ENCODE measurements at regions not wholly inside any gene's neighbourhood (a gene's known extent, or its start where the extent isn't known, plus 50 kb on each side); places are given as distances from the start of the nearest gene placed in this dataset.
A peak's percentile ranks its signal among the peaks of the same experiment; 100 is the strongest.

DNA sequence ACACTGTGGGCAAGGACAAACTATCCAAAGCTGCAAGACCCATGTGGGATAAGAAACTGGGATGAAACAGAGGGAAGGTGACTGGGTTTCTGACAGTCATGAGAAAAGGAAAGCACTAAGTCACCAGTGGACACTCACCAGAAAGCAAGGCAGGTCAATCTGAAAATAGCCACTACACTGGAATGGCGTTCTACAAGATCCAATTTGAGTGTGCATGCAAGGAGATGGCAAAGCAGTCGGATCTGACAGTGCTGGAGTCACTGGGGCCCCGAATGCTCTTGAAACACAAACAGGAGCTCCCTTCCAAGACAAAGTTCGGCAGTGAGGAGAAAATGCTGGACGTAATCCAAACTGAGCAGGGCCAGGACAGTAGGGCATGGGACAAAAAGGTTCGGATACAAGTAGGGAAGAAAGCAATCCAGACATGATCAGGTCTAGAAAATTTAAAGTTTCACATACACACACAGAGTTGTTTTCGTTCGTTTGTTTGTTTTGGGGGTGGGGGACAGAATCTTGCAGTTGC is 95.5 kb downstream of the EOMES start:
- Histone ChIP-seq H3K9me3 (no peaks in the 10 kb centered on the region), H3K27ac (no peak overlapping the region), H3K4me1 (no peaks in the 10 kb centered on the region), H3K36me3 (ENCODE audit: insufficient read depth in 1 of 2, low read depth in 1 of 2) (no peaks in the 10 kb centered on the region), H3K4me3 (no peak overlapping the region), H3K27me3 (ENCODE audit: insufficient read depth in 3 of 3, low read length in 2 of 3) (no peaks in the 10 kb centered on the region)
- DNase-seq (no peak), ATAC-seq (no peak)
- WGBS, 3 donors, result 42 to 46% (median 43%) methylated on average over 8 of the region's 8 CpGs
- TF ChIP-seq, protein P1, sequence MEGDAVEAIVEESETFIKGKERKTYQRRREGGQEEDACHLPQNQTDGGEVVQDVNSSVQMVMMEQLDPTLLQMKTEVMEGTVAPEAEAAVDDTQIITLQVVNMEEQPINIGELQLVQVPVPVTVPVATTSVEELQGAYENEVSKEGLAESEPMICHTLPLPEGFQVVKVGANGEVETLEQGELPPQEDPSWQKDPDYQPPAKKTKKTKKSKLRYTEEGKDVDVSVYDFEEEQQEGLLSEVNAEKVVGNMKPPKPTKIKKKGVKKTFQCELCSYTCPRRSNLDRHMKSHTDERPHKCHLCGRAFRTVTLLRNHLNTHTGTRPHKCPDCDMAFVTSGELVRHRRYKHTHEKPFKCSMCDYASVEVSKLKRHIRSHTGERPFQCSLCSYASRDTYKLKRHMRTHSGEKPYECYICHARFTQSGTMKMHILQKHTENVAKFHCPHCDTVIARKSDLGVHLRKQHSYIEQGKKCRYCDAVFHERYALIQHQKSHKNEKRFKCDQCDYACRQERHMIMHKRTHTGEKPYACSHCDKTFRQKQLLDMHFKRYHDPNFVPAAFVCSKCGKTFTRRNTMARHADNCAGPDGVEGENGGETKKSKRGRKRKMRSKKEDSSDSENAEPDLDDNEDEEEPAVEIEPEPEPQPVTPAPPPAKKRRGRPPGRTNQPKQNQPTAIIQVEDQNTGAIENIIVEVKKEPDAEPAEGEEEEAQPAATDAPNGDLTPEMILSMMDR (IDR thresholded peaks at IDR 0.05), result no peak
- intact Hi-C loops (cut with DNase I), result no loop called here

DNA sequence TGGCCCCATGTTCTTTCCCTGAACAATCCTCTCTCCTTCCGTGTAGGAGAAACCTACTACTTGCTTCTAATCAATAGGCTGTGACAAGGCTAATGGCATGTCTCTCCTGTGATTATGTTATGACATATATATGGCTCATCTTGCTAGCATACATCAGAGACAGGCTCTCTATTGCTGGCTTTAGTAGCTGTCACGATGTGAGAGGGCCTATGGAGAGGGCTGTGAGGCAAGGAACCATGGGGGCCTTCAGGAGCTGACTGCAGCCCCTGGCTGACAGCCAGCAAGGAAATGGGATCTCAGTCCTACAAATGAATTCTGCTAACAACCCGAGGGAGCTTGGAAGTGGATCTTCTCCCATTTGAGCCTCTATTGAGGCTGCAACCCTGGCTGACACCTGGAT is 96.3 kb downstream of the EOMES start:
- Histone ChIP-seq H3K27ac (no peak overlapping the region), H3K4me1 (no peaks in the 10 kb centered on the region), H3K27me3 (ENCODE audit: insufficient read depth in 3 of 3, low read length in 2 of 3) (no peaks in the 10 kb centered on the region), H3K36me3 (ENCODE audit: insufficient read depth in 1 of 2, low read depth in 1 of 2) (no peaks in the 10 kb centered on the region), H3K9me3 (no peaks in the 10 kb centered on the region), H3K4me3 (no peak overlapping the region)
- ATAC-seq, result no peak
- DNase-seq, result no peak
- intact Hi-C loops (cut with DNase I), result no loop called here
- 54 to 71% (median 57%) methylated on average over 3 of the region's 3 CpGs for WGBS, 3 donors
- TF ChIP-seq, protein P1 (IDR thresholded peaks at IDR 0.05), result no peak

DNA sequence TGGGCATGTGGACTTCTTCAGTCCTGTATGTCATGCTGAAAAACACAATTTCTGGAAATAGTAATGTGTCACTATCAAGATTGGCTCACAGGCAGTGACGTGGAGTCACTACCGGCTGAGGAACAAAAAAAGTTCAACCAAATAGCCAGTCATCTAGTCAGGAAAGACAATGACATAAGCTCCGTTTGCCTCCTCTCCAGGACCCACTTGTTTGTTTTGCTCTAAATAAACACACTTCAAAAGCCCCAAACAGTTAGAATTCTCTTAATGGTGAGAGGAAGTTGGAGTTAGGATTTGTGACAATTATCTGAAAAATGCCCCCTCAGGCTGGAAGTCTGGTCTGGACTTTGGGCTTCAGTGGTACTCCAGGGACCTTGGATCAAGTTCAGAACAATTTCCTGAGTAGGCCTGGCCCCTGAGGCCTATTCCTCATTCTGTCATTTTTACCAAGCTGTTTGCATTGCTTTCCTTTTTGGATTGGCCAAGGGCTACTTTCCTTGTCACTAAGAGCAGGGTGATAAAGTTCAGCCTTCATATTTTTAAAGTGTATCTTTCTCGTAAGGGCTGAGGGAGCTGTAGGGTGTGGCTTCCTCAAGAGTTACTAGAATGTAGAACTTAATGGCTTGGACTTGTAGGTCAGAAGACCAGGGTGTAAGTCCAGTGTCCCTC is 98.9 kb downstream of the EOMES start:
- peak overlapping the region; percentile 58 for H3K27ac ChIP-seq
- peak in 1 of 4 donors; percentile 31 for ATAC-seq
- no peaks in the 10 kb centered on the region for H3K9me3 ChIP-seq
- no peaks in the 10 kb centered on the region for H3K4me1 ChIP-seq
- intact Hi-C loops (cut with DNase I), result no loop called here
- H3K27me3 ChIP-seq (ENCODE audit: insufficient read depth in 3 of 3, low read length in 2 of 3), result no peaks in the 10 kb centered on the region
- H3K4me3 ChIP-seq, result no peak overlapping the region
- DNase-seq, result no peak
- WGBS, 3 donors, result 52 to 63% (median 55%) methylated on average over 4 of the region's 4 CpGs
- TF ChIP-seq, protein P1 (IDR thresholded peaks at IDR 0.05), result no peak
- H3K36me3 ChIP-seq (ENCODE audit: insufficient read depth in 1 of 2, low read depth in 1 of 2), result no peaks in the 10 kb centered on the region

DNA sequence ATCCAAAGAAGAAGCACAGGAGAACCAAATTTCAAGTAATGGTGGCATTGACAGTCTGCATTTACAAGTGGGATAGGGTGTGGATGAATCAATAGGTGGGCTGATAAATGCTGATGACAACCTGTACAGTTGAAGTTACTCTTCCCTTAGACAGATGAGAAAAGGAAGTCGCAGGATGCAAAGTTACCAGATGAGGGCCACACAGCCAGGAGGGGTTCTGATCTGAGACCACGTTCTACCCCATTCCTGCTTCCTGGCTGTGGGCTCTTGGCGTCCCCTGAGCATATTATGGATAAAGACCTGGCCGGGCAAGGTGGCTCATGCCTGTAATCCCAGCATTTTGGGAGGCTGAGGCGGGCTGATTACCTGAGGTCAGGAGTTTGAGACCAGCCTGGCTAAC is 104.6 kb downstream of the EOMES start:
- intact Hi-C loops (cut with DNase I), result no loop called here
- Histone ChIP-seq H3K4me3 (no peak overlapping the region), H3K27ac (no peak overlapping the region), H3K36me3 (ENCODE audit: insufficient read depth in 1 of 2, low read depth in 1 of 2) (no peaks in the 10 kb centered on the region), H3K4me1 (no peaks in the 10 kb centered on the region), H3K27me3 (ENCODE audit: insufficient read depth in 3 of 3, low read length in 2 of 3) (no peaks in the 10 kb centered on the region), H3K9me3 (peaks cover 20% of the 10 kb centered on the region)
- TF ChIP-seq, protein P1 (IDR thresholded peaks at IDR 0.05), result no peak
- DNase-seq, result no peak
- no peak for ATAC-seq
- WGBS, 3 donors, result 77 to 85% (median 81%) methylated on average over 5 of the region's 5 CpGs

DNA sequence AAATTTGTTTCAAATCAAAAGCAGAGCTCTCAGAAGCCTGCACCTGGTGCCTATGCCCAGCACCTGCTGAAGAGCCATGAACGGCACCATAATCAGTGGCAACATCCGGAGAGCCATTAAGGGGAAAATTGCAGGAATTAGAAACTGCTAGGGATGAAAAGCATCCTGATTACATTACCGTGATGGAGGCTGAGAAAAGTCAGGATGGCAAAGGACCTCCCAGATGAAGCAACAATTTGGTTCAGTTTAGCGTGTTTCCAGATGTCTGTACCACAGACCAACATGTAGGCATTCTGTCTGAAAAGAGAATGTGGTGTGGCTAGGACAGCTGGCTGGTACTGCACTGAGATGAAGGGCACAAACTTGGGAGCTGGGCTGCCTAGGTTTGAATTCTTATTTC is 106.1 kb downstream of the EOMES start:
- DNase-seq (no peak), ATAC-seq (no peak)
- Histone ChIP-seq H3K27me3 (ENCODE audit: insufficient read depth in 3 of 3, low read length in 2 of 3) (no peaks in the 10 kb centered on the region), H3K27ac (no peak overlapping the region), H3K4me1 (no peaks in the 10 kb centered on the region), H3K36me3 (ENCODE audit: insufficient read depth in 1 of 2, low read depth in 1 of 2) (no peaks in the 10 kb centered on the region), H3K9me3 (peaks cover 20% of the 10 kb centered on the region), H3K4me3 (no peak overlapping the region)
- intact Hi-C loops (cut with DNase I), result no loop called here
- TF ChIP-seq, protein P1 (IDR thresholded peaks at IDR 0.05), result no peak
- 32 to 45% (median 33%) methylated on average over 4 of the region's 4 CpGs for WGBS, 3 donors
